IPS DF 4.7 (cell line): ENCODE measurements at regions not wholly inside any gene's neighbourhood (a gene's known extent, or its start where the extent isn't known, plus 50 kb on each side); places are given as distances from the start of the nearest gene placed in this dataset.
"Not testable (repeated sequence)": the region's sequence is repeated elsewhere in the genome, so short reads cannot be mapped to it uniquely, and the experiment has no call there.

Experiments
- DNase-seq: peaks from one replicate; pipeline ENCODE4 v3.0.0-alpha.2; 2013; ENCODE audit warnings: low spot score; ENCODE audit errors: extremely low read depth

DNA sequence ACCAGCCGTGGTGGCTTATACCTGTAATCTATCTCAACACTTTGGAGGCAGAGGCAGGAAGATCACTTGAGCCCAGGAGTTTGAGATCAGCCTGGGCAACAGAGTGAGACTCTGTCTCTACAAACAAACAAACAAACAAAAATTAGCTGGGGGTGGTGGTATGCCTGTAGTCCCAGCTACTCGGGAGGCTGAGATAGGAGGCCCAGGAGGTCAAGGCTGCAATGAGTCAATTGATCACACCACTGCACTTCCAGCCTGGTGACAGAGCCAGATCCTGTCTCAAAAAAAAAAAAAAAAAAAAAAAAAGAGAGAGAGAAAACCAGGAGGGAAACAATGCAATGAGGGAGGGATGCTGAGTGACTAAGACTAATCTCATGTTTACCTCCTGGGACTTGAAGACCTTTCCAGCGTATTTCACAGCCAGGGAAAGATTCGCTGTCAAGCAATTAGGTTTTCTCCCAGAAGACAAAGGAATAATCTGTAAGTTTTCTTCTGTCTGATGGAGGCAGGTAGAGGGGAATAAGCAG lies 51.1 kb upstream of the MIER3 start:
- DNase-seq = no peak

GRCh38 chr5:57003566-57003965 lies 51.6 kb upstream of the MIER3 start:
- DNase-seq = not testable (repeated sequence)

DNA sequence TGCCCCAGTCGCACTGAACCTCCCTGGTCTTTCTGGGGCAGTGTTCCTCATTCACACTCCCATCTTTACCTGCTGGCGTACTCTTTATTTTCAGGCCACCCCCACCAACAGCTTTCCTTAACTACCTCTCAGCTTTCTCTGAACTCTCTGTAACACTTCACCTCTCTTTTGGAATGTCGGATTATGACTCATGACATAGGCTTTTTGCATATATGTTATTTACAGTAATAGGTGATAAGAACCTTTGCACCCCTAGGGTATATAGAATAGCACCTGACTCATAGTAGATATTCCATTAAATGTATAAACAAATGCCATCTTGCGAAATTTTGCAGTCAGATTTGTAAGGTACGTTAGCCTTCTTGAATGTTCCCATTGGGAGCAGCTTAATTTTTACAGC lies 52.9 kb upstream of the MIER3 start:
- no peak for DNase-seq

DNA sequence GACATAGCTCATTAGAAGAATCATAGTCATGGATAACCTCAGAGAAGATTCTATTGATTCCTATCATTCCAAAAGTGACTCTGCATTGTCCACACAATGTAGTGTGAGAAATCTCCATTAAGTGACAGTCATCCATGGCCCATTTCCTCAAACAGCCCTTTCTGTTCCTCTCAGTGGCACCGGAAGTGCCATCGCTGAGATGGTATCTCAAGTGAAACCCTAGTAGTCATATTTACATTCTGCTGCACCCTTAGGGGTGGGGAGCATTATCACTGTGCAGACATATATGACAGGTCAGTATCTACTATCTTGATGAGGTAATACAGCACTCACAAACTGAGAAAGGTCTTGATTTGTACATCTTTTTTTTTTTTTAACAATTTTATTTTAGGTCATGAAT lies 55.4 kb upstream of the MIER3 start:
- DNase-seq = no peak

DNA sequence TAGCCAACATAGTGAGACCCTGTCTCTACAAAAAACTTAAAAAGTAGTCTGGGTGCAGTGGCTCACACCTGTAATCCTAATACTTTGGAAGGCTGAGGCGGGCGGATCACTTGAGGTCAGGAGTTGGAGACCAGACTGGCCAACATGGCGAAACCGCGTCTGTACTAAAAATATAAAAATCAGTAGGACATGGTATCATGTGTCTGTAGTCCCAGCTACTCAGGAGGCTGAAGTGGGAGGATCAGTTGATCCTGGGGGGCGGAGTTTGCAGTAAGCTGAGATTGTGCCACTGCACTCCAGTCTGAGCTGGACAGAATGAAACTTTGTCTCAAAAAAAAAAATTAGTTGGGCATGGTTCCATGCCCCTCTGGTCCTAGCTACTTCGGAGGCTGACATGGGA lies 57.9 kb upstream of the MIER3 start:
- no peak for DNase-seq

- DNase-seq = no peak
Observed at GRCh38 chr5:57010786-57011185, 58.9 kb upstream of the MIER3 start.

DNA sequence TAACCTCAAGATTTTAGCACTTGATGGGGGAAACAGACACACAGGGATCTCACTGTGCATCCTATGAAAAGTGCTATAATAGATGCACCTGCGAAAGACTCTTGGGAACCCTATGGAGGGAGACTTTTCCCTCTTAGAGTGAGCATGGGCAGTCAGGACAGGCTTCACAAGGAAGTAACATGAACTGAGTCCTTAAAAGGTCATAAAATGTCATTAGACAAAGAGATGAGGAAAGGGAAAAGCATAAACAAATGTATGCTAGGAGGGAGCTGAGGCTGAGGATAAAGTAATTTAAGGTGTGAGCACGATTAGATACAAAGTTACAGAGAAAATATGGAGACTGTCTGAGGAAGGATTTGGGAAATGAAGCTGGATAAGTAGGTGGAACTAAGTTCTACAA lies 60.6 kb upstream of the MIER3 start:
- DNase-seq = no peak

DNA sequence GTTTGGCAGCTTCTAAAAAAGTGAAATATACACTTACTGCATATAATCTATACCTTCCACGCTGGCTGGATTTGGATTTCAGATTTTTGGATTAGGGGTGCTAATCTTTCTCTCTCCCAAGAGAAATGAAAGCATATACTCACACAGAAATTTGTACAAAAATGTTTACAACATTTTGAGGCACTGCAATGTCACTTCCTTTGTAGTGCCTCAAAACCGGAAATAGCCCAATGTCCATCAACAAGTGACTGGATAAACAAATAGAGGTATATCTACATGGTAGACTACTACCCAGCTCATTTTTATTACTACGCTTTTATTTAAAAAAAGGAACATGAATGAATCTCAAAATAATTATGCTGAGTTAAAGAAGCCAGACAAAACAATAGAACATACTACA lies 74.0 kb upstream of the MIER3 start:
- DNase-seq = no peak

- DNase-seq = no peak
Observed at GRCh38 chr5:57028161-57028560, 76.2 kb upstream of the MIER3 start.

DNA sequence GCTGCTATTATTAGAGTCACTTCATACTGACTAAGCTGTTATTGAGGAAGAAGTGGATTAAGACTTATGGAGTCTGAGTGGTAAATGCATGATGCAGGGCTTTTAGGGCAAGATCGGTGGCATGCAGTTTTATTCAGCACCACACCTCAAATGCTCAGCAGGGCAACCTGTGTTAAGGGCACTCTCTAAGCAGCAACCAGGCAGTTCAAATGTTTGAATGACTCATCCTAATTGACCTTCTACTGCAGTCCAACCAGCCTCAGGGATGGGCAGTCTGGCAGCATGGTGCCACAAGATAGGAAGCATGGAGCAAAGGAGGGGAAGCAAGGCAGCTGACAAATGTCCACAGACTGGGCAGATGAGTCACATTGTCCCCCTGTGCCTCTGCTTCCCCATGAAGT lies 80.2 kb upstream of the MIER3 start:
- DNase-seq = no peak

GRCh38 chr5:57033103-57033502 lies 81.2 kb upstream of the MIER3 start:
- no peak for DNase-seq

GRCh38 chr5:57033503-57033902 lies 81.6 kb upstream of the MIER3 start:
- DNase-seq = no peak

DNA sequence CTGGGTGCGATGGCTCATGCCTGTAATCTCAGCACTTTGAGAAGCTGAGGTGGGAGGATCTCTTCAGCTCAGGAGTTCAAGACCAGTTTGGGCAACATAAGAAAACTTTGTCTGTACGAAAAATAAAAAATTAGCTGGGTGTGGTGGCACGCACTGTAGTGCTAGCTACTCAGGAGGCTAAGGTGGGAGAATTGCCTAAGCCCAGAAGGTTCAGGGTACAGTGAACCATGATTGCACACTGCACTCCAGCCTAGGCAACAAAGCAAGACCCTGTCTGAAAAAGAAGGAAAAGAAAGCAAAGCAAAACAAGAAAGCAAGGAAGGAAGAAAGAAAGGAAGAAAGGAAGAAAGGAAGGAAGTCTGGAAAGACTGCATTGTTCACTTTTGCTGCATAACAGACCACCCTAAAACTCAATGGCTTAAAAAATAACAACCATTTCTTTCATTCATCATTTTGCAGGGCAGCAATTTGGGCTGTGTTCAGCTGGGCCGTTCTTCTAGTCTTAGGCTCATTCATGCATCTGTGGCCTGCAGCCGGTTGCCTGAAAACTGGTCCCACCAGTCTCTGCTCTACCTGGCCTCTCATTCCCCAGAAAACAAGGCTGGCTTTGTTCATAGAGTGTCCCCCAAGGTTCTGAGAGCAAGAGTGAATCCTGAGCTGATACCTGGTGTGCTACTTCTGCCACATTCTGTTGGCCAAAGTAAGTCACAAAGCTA lies 82.4 kb upstream of the MIER3 start:
- no peak for DNase-seq

DNA sequence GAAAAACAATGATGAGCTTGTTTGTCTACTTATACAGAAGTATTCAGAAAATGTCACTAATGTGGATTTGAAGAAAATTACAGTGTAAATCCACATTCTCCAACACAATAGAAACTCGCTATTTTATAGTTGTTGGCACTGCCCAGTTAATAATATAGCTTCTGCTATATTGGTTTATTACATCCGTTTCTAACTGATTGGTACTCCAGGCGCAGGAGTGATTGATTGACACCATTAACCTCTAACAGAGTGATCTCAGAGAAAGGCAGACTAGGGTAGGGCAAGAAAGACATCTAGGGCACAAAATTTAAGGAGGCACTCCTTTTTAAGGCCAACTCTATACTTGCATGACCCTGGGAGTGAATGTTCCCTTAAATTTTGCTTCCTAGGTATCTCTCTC lies 84.0 kb upstream of the MIER3 start:
- no peak for DNase-seq

DNA sequence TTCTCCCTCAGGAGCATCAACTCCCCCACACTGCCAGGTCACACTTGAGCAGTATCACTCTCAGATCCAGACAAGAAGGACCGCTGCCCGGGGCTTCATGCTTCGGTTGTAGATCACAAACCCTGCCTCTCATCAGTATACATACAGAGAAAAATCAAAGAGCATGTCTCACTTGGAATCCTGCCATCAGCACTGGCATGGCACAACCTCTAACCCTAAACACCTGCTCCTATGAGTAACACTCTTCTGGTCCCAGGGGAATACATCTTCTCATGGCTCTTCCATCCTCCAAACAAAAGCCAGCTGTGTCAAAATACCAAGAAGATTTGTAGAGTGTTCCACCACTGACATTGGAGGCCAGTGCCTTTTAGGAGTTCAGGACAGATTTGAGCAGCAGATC lies 84.8 kb upstream of the MIER3 start:
- DNase-seq = no peak

DNA sequence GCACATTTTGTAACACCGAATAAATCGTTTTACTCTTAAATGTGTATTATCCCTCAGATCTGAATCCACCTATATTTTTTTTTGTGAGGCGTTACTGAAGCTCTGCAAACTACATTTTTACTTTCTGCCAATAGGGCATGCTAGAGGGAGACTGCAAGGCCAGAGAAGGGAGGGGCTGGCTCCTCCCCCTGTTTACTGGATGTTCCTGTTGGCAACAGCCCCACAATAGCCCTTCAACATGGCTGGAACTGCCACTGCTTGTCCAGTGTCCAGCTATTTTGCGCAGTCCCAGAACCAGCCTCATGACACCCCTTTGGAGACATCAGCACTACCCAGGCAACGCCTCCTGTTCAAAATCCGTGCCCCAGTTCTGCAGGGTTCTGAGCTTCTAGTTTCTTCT lies 85.4 kb upstream of the MIER3 start:
- peak; percentile 14 for DNase-seq

- DNase-seq = no peak
Observed at GRCh38 chr5:57041570-57041969, 89.6 kb upstream of the MIER3 start.

DNA sequence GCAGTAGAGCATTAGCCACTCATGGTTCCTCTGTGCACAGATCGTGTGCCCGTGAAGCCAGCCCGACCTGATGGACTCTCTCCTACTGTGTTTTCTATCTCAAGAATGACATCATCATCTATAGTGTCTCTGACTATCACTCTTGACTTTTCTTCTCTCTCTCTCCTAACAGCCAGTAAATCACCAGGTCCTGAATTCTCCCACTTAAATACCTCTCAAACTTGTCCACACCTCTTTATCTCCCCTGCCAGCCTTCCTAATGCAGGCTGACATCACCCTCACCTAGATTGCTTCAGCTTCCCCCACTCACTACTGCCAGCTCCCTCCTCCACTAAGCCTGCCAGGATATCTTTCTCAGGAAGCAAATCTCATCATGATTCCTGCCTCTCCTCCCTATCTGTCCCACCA lies 90.6 kb upstream of the MIER3 start:
- DNase-seq = no peak

- DNase-seq = no peak
Observed at GRCh38 chr5:57054135-57054534, 102.2 kb upstream of the MIER3 start.

DNA sequence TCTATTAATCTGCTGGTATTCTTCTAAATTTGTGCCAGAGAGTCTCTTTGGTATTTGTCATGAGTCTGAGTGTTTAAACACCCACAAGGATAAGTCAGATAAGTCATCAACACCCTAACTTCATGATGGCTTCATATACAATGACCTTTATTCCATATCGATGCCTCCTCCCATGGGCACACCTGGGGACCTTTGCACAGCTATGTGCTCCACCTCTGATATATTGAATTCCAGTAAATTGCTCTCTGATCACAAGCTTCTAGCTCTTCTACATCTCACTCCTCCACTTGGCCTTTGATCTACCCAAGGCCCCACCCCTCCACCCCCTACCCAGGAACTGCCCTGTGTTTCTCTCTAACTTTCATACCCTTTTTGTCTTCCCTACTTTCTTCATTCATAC lies 102.7 kb upstream of the MIER3 start:
- DNase-seq = no peak

GRCh38 chr5:57055731-57056130 lies 103.8 kb upstream of the MIER3 start:
- DNase-seq = no peak

- DNase-seq = no peak
Observed at GRCh38 chr5:57063773-57064172, 110.1 kb upstream of the GPBP1 start.

DNA sequence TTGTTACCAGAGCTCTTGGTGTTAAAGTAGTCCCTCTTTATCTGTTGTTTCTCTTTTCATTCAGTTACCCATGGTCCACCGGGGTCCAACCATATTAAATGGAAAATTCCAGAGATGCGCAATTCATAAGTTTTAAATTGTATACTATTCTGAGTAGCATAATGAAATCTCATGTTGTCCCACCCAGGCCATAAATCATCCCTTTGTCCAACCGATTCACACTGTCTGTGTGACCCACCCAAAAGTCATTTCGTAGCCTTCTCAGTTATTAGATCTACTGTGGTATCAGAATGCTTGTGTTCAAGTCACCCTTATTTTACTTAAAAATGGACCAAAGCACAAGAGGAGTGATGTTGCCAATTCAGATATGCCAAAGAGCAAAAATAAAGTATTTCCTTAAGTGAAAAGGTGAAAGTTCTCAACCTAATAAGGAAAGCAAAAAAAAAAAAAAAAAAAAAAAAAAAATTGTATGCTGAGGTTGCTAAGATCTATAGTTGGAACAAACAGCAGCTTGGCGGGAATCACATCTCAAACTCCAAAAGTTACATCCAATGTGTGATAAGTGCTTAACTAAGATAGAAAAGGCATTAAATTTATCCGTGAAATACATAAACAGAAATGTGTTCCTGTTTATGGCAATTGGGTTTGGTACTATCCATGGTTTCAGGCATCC lies 106.8 kb upstream of the GPBP1 start:
- no peak for DNase-seq
